ENCODE measurements at regions not wholly inside any gene's neighbourhood (a gene's known extent, or its start where the extent isn't known, plus 50 kb on each side); places are given as distances from the start of the nearest gene placed in this dataset.

GRCh38 chr2:228561816-228562215 is 380.3 kb upstream of the SPHKAP start:
- TF ChIP-seq CTCF (conservative IDR thresholded peaks at IDR 0.05; ENCODE audit: low read length), result no peak
- TF ChIP-seq EZH2phosphoT487 (IDR thresholded peaks at IDR 0.05; ENCODE audit: borderline replicate concordance), result no peak

Data from Loucy (cell line).